ENCODE measurements at regions not wholly inside any gene's neighbourhood (a gene's known extent, or its start where the extent isn't known, plus 50 kb on each side); places are given as distances from the start of the nearest gene placed in this dataset.
"Not testable (repeated sequence)": the region's sequence is repeated elsewhere in the genome, so short reads cannot be mapped to it uniquely, and the experiment has no call there.

DNA sequence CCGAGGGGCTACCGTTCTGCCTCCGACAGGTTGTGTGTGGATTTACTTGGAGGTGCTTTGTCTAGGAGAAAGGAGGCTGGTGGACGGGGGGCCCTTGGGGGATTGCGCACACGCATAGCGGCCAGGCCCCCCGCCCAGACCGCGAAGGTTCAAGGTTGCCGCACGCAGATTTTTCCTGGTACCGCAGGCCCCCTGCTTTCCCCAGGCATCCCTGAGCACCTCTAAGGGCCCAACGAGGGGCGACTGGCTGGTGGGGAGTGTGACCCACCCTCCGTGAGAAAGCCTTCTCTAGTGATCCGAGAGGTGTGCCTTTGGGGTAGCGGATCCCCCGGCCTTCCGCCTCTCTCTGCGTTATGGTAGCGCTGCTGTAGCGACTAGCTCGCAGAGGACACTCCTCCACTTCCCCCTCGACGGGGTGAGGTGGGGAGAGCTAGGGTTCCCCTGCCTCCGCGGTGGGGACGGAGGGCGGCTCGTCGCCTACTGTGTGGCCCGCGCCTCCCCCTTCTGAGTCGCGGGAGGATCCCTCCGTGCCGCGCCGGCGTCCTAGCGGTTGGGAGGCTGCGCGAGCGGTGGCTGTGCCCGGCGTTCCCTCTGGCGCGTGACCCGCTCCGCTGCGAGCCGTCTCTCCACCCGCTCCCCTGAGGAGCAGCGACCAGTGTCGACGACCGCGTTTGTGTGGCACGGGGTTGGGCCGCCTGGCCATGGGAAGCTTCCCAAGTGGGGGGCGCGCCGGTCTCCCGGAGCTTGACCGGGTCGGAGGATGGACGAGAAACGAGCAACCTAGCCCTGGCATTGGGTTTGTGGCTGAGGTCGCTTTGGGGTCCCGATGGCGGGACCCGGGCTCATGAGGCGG, 3900.0 kb upstream of the OR11H1 start:
- no peaks in the 10 kb centered on the region for H3K4me1 ChIP-seq (ENCODE audit: control insufficient read depth, low read depth, low read length)
- no peak overlapping the region for H2BK15ac ChIP-seq (replicated peaks; ENCODE audit: low read depth)
- H3K18ac ChIP-seq (ENCODE audit: low read length), result no peak overlapping the region
- H3K27ac ChIP-seq (ENCODE audit: low read depth, low read length), result no peak overlapping the region
- H3K23ac ChIP-seq (ENCODE audit: low read length), result no peak overlapping the region
- no peaks in the 10 kb centered on the region for H3K79me1 ChIP-seq (ENCODE audit: low read length)
- H2AK5ac ChIP-seq (ENCODE audit: low read length), result no peak overlapping the region
- no peak overlapping the region for H3K4me3 ChIP-seq (ENCODE audit: low read length)
- H2BK5ac ChIP-seq (ENCODE audit: low read length), result no peak overlapping the region
- H4K8ac ChIP-seq (ENCODE audit: low read depth, low read length), result no peak overlapping the region
- no peak overlapping the region for H3K56ac ChIP-seq (ENCODE audit: low read length)
- H4K5ac ChIP-seq (ENCODE audit: low read length), result no peak overlapping the region
- H2BK120ac ChIP-seq (ENCODE audit: low read depth, low read length), result no peak overlapping the region
- no peak overlapping the region for H3K9ac ChIP-seq (ENCODE audit: low read length)
- no CpG with 5 or more reads among the region's 74 CpGs for WGBS (ENCODE audit: extremely low coverage, insufficient coverage, low lambda C conversion rate)
- no peak overlapping the region for H3K4me2 ChIP-seq (ENCODE audit: low read length)
- no peaks in the 10 kb centered on the region for H3K79me2 ChIP-seq (ENCODE audit: control insufficient read depth, insufficient read depth, low read length)
- DNase-seq, result no peak
- H3K27me3 ChIP-seq (ENCODE audit: insufficient read depth, low read length, poor library complexity), result no peaks in the 10 kb centered on the region
- no peaks in the 10 kb centered on the region for H3K36me3 ChIP-seq (ENCODE audit: control insufficient read depth, insufficient read depth, low read length)
- H3K4ac ChIP-seq (ENCODE audit: low read depth, low read length), result no peak overlapping the region

DNA sequence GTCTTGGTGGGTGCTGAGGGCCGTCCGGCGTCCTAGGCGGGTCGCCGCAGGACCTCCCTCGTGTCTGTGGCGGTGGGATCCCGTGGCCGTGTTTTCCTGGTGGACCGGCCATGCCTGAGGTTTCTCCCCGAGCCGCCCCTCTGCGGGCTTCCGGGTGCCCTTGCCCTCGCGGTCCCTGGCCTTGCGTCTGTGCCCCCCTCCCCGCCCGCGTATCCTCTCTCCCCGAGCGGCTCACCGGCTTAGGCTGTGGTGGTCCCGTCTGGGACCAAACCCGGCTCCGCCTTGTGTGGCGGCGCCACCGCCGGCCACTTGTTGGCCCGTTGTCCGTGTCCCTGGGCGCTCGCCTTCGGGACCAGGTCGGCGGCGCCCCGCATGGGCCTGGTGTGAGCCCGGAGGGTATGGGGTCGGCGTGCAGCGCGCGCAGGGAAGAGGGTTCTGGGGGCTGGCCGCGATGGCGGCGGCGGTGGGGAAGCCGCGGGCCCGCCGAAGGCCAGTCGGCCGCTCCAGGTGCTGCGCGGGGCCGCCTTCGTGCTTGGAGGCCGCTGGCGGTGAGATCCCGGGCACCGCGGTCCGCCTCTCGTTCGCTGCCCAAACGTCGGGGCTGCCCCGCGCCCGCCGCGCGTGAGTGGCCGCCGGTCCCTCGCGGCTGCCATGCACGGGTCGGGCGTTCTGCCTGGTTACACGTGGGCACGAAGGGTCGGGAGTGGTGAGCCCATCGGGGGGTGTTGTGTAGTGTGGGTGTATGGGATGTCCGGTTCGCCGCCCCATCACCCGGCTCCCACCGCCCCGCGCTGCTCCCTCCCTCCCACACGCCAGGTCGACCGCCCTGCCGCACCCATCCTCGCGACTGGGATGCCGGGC, 3899.1 kb upstream of the OR11H1 start:
- no peak overlapping the region for H2AK5ac ChIP-seq (ENCODE audit: low read length)
- no peak overlapping the region for H2BK15ac ChIP-seq (replicated peaks; ENCODE audit: low read depth)
- no peak overlapping the region for H3K56ac ChIP-seq (ENCODE audit: low read length)
- no peak overlapping the region for H3K9ac ChIP-seq (ENCODE audit: low read length)
- WGBS (ENCODE audit: extremely low coverage, insufficient coverage, low lambda C conversion rate), result no CpG with 5 or more reads among the region's 102 CpGs
- H3K27me3 ChIP-seq (ENCODE audit: insufficient read depth, low read length, poor library complexity), result no peaks in the 10 kb centered on the region
- no peak overlapping the region for H3K27ac ChIP-seq (ENCODE audit: low read depth, low read length)
- H3K18ac ChIP-seq (ENCODE audit: low read length), result no peak overlapping the region
- no peak overlapping the region for H3K4me2 ChIP-seq (ENCODE audit: low read length)
- no peak overlapping the region for H2BK120ac ChIP-seq (ENCODE audit: low read depth, low read length)
- H3K4me3 ChIP-seq (ENCODE audit: low read length), result no peak overlapping the region
- H3K4ac ChIP-seq (ENCODE audit: low read depth, low read length), result no peak overlapping the region
- H4K5ac ChIP-seq (ENCODE audit: low read length), result no peak overlapping the region
- no peak for DNase-seq
- H3K23ac ChIP-seq (ENCODE audit: low read length), result no peak overlapping the region
- H3K4me1 ChIP-seq (ENCODE audit: control insufficient read depth, low read depth, low read length), result no peaks in the 10 kb centered on the region
- no peaks in the 10 kb centered on the region for H3K36me3 ChIP-seq (ENCODE audit: control insufficient read depth, insufficient read depth, low read length)
- no peak overlapping the region for H4K8ac ChIP-seq (ENCODE audit: low read depth, low read length)
- no peaks in the 10 kb centered on the region for H3K79me1 ChIP-seq (ENCODE audit: low read length)
- H2BK5ac ChIP-seq (ENCODE audit: low read length), result no peak overlapping the region
- no peaks in the 10 kb centered on the region for H3K79me2 ChIP-seq (ENCODE audit: control insufficient read depth, insufficient read depth, low read length)

DNA sequence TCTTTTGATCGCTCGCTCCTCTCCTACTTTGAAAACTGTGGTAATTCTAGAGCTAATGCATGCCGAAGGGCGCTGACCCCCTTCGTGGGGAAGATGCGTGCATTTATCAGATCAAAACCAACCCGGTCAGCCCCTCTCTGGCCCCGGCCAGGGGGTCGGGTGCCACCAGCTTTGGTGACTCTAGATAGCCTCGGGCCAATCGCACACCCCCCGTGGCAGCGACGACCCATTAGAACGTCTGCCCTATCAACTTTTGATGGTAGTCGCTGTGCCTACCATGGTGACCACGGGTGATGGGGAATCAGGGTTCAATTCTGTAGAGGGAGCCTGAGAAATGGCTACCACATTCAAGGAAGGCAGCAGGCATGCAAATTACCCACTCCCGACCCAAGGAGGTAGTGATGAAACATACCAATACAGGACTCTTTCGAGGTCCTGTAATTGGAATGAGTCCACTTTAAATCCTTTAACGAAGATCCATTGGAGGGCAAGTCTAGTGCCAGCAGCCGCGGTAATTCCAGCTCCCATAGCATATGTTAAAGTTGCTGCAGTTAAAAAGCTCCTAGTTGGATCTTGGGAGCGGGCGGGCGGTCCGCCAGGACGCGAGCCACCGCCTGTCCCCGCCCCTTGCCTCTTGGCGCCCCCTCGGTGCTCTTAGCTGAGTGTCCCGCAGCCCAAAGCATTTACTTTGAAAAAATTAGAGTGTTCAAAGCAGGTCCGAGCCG, 3898.2 kb upstream of the OR11H1 start:
- no peaks in the 10 kb centered on the region for H3K4me1 ChIP-seq (ENCODE audit: control insufficient read depth, low read depth, low read length)
- H3K4me2 ChIP-seq (ENCODE audit: low read length), result no peak overlapping the region
- no CpG with 5 or more reads among the region's 35 CpGs for WGBS (ENCODE audit: extremely low coverage, insufficient coverage, low lambda C conversion rate)

DNA sequence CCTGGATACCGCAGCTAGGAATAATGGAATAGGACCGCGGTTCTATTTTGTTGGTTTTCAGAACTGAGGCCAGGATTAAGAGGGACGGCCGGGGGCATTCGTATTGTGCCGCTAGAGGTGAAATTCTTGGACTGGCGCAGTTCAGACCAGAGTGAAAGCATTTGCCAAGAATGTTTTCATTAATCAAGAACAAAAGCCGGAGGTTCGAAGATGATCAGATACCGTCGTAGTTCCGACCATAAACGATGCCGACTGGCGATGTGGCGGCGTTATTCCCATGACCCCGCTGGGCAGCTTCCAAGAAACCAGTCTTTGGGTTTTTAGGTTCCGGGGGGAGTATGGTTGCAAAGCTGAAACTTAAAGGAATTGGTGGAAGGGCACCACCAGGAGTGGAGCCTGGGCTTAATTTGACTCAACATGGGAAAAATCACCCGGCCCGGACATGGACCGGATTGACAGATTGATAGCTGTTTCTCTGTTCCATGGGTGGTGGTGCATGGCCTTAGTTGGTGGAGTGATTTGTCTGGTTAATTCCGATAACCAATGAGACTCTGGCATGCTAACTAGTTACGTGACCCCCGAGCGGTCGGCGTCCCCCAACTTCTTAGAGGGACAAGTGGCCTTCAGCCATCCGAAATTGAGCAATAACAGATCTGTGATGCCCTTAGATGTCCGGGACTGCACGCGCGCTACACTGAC, 3897.5 kb upstream of the OR11H1 start:
- H2BK120ac ChIP-seq (ENCODE audit: low read depth, low read length); H3K18ac ChIP-seq (ENCODE audit: low read length): not testable (repeated sequence)

More for the DNA sequence above, 3898.2 kb upstream of the OR11H1 start:
- no peaks in the 10 kb centered on the region for H3K79me2 ChIP-seq (ENCODE audit: control insufficient read depth, insufficient read depth, low read length)
- H3K27ac ChIP-seq (ENCODE audit: low read depth, low read length), result no peak overlapping the region
- H3K4ac ChIP-seq (ENCODE audit: low read depth, low read length), result no peak overlapping the region
- H3K4me3 ChIP-seq (ENCODE audit: low read length), result no peak overlapping the region
- H2BK120ac ChIP-seq (ENCODE audit: low read depth, low read length), result no peak overlapping the region
- no peak overlapping the region for H4K8ac ChIP-seq (ENCODE audit: low read depth, low read length)
- H4K5ac ChIP-seq (ENCODE audit: low read length), result no peak overlapping the region
- H2BK15ac ChIP-seq (replicated peaks; ENCODE audit: low read depth), result no peak overlapping the region
- no peak overlapping the region for H2AK5ac ChIP-seq (ENCODE audit: low read length)
- H3K9ac ChIP-seq (ENCODE audit: low read length), result no peak overlapping the region
- H2BK5ac ChIP-seq (ENCODE audit: low read length), result no peak overlapping the region
- no peaks in the 10 kb centered on the region for H3K36me3 ChIP-seq (ENCODE audit: control insufficient read depth, insufficient read depth, low read length)
- H3K18ac ChIP-seq (ENCODE audit: low read length), result no peak overlapping the region
- no peak for DNase-seq
- H3K23ac ChIP-seq (ENCODE audit: low read length), result no peak overlapping the region
- H3K79me1 ChIP-seq (ENCODE audit: low read length), result no peaks in the 10 kb centered on the region
- H3K27me3 ChIP-seq (ENCODE audit: insufficient read depth, low read length, poor library complexity), result no peaks in the 10 kb centered on the region
- H3K56ac ChIP-seq (ENCODE audit: low read length), result no peak overlapping the region

More for the DNA sequence above, 3897.5 kb upstream of the OR11H1 start:
- H2AK5ac ChIP-seq (ENCODE audit: low read length); H3K79me1 ChIP-seq (ENCODE audit: low read length); H3K23ac ChIP-seq (ENCODE audit: low read length); H2BK5ac ChIP-seq (ENCODE audit: low read length); H3K4me3 ChIP-seq (ENCODE audit: low read length); H3K36me3 ChIP-seq (ENCODE audit: control insufficient read depth, insufficient read depth, low read length); H3K79me2 ChIP-seq (ENCODE audit: control insufficient read depth, insufficient read depth, low read length); H3K4me1 ChIP-seq (ENCODE audit: control insufficient read depth, low read depth, low read length); H3K9ac ChIP-seq (ENCODE audit: low read length); H3K4me2 ChIP-seq (ENCODE audit: low read length); H4K5ac ChIP-seq (ENCODE audit: low read length); H3K56ac ChIP-seq (ENCODE audit: low read length); H2BK15ac ChIP-seq (replicated peaks; ENCODE audit: low read depth); H3K27ac ChIP-seq (ENCODE audit: low read depth, low read length); H3K4ac ChIP-seq (ENCODE audit: low read depth, low read length); H4K8ac ChIP-seq (ENCODE audit: low read depth, low read length); H3K27me3 ChIP-seq (ENCODE audit: insufficient read depth, low read length, poor library complexity): not testable (repeated sequence)
- DNase-seq, result peak; percentile 24
- no CpG with 5 or more reads among the region's 34 CpGs for WGBS (ENCODE audit: extremely low coverage, insufficient coverage, low lambda C conversion rate)
